HCT116 (cell line): ENCODE measurements at regions not wholly inside any gene's neighbourhood (a gene's known extent, or its start where the extent isn't known, plus 50 kb on each side); places are given as distances from the start of the nearest gene placed in this dataset.

Experiments
- ATAC-seq: fragments of 200-7000 bp; cut with Tn5 transposase; 2 replicates; pipeline ENCODE4 v1.9.1; 2020; ENCODE audit warnings: mild to moderate bottlenecking, moderate library complexity
- BruUV-seq: library from RNA; stranded (reverse); fragments of 400-500 nt; replicated peaks from 2 replicates; lab custom pipeline; 2021; lab: Mats Ljungman, UMichigan
- CTCF ChIA-PET: fragments of 300-600 bp; sonication (Branson Sonifier 250); formaldehyde crosslinking; loops from one replicate; lab custom pipeline; 2021; ENCODE audit warnings: antibody characterized with exemption; lab: Charles Lee
- POLR2A ChIA-PET: fragments of 300-600, 350-600 bp; sonication (Branson Sonifier 250); formaldehyde crosslinking; loops from one replicate; lab custom pipeline; 2021; ENCODE audit warnings: antibody characterized with exemption; lab: Charles Lee
- RAD21 ChIA-PET, 2 experiments: fragments of 300-600 bp; sonication (Branson Sonifier 250); formaldehyde crosslinking; loops; one replicate each; lab custom pipeline; 2023; ENCODE audit warnings: low total read pairs in 2 of 2; ENCODE audit not compliant: uncharacterized antibody in 2 of 2, unreplicated experiment in 2 of 2, low non-redundant PET in 1 of 2; lab: Charles Lee
- DNase-seq: peaks from one replicate; pipeline ENCODE4 v3.0.0-alpha.2; 2010; ENCODE audit warnings: low read depth, low spot score
- H2AFZ ChIP-seq: fragments of 200-600 bp; shearing (Covaris generic), sonication (generic); 2 replicates; pipeline ENCODE4 v1.6.1; 2017; ENCODE audit warnings: low read depth, mixed run types, mixed read lengths, antibody characterized with exemption, low read length; ENCODE audit not compliant: poor library complexity, severe bottlenecking
- H3K27ac ChIP-seq: 2 replicates; pipeline ENCODE4 v1.5.1; 2012; ENCODE audit warnings: low read depth, low read length
- H3K27me3 ChIP-seq: fragments of 200-600 bp; sonication (generic); 2 replicates; pipeline ENCODE4 v1.6.1; 2016; ENCODE audit warnings: mixed run types, low read length, mixed read lengths; ENCODE audit not compliant: insufficient read depth
- H3K36me3 ChIP-seq, 2 experiments: fragments of 200-500 bp in 1 of 2; fragments of 200-600 bp in 1 of 2; sonication (Bioruptor generic) in 1 of 2; sonication (generic) in 1 of 2; 2 replicates each; pipeline versions ENCODE4 v1.5.1 to v1.6.1; 2014 to 2016; ENCODE audit warnings: low read length in 2 of 2, inconsistent platforms in 1 of 2, mixed read lengths in 1 of 2, mixed run types in 1 of 2; ENCODE audit not compliant: insufficient read depth in 2 of 2, control insufficient read depth in 1 of 2
- H3K4me1 ChIP-seq, 2 experiments: fragments of 200-600 bp in 1 of 2; sonication (generic) in 1 of 2; 2 replicates each; pipeline versions ENCODE4 v1.5.1 to v1.6.1; 2012 to 2017; ENCODE audit warnings: low read length in 2 of 2, inconsistent platforms in 1 of 2, mild to moderate bottlenecking in 1 of 2, mixed read lengths in 1 of 2, mixed run types in 1 of 2, moderate library complexity in 1 of 2; ENCODE audit not compliant: insufficient read depth in 2 of 2, control insufficient read depth in 1 of 2
- H3K4me2 ChIP-seq: fragments of 200-600 bp; sonication (generic); 2 replicates; pipeline ENCODE4 v1.6.1; 2017; ENCODE audit warnings: mixed run types, low read length, mixed read lengths
- H3K4me3 ChIP-seq, 2 experiments: fragments of 200-600 bp in 1 of 2; sonication (generic) in 1 of 2; replicated peaks in 1 of 2; 2 replicates each; pipeline ENCODE4 v1.5.1; 2011 to 2016; ENCODE audit warnings: low read length in 2 of 2, control low read depth in 1 of 2, low read depth in 1 of 2, mild to moderate bottlenecking in 1 of 2, mixed read lengths in 1 of 2, mixed run types in 1 of 2
- H3K79me2 ChIP-seq: fragments of 200-600 bp; sonication (generic); 2 replicates; pipeline ENCODE4 v1.6.1; 2017; ENCODE audit warnings: mild to moderate bottlenecking, mixed run types, low read length, moderate library complexity, mixed read lengths; ENCODE audit not compliant: insufficient read depth
- H3K9ac ChIP-seq: fragments of 200-600 bp; sonication (generic); 2 replicates; pipeline ENCODE4 v1.6.1; 2016; ENCODE audit warnings: low read length, mixed read lengths
- H3K9me2 ChIP-seq: fragments of 200-600 bp; sonication (generic), shearing (Covaris generic); 2 replicates; pipeline ENCODE4 v1.6.1; 2017; ENCODE audit warnings: mixed run types, mild to moderate bottlenecking, moderate library complexity; ENCODE audit not compliant: insufficient read depth
- H3K9me3 ChIP-seq, 2 experiments: fragments of 200-500 bp in 1 of 2; fragments of 200-600 bp in 1 of 2; sonication (Bioruptor generic) in 1 of 2; sonication (generic) in 1 of 2; 2 replicates each; pipeline ENCODE4 v1.6.1; 2014 to 2017; ENCODE audit warnings: low read length in 2 of 2, mixed read lengths in 2 of 2, inconsistent platforms in 1 of 2, low read depth in 1 of 2, mild to moderate bottlenecking in 1 of 2, mixed run types in 1 of 2, moderate library complexity in 1 of 2; ENCODE audit not compliant: control insufficient read depth in 1 of 2, insufficient read depth in 1 of 2
- H4K20me1 ChIP-seq: fragments of 200-600 bp; sonication (generic), shearing (Covaris generic); 2 replicates; pipeline ENCODE4 v1.6.1; 2017; ENCODE audit warnings: mixed run types, mild to moderate bottlenecking, moderate library complexity; ENCODE audit not compliant: insufficient read depth
- CBX3 ChIP-seq: IDR thresholded peaks from 2 replicates; pipeline ENCODE4 v1.6.1; 2012; ENCODE audit warnings: low read depth
- CTCF ChIP-seq, 3 experiments: fragments of 200-600 bp in 1 of 3; sonication (generic) in 1 of 3; IDR thresholded peaks in 2 of 3; conservative IDR thresholded peaks in 1 of 3; 2 replicates each; pipeline ENCODE4 v1.5.1; 2012 to 2017; ENCODE audit warnings: low read depth in 2 of 3, low read length in 2 of 3, antibody characterized with exemption in 1 of 3, borderline replicate concordance in 1 of 3, control low read depth in 1 of 3, mild to moderate bottlenecking in 1 of 3, mixed read lengths in 1 of 3, mixed run types in 1 of 3, moderate library complexity in 1 of 3; ENCODE audit not compliant: insufficient read depth in 1 of 3
- EGR1 ChIP-seq: IDR thresholded peaks from 2 replicates; pipeline ENCODE4 v1.6.1; 2012; ENCODE audit warnings: low read depth
- ELF1 ChIP-seq: IDR thresholded peaks from 2 replicates; pipeline ENCODE4 v1.6.1; 2012; ENCODE audit warnings: low read depth, borderline replicate concordance
- EZH2 ChIP-seq: fragments of 200-600 bp; sonication (generic); IDR thresholded peaks from 2 replicates; pipeline ENCODE4 v1.6.1; 2017; ENCODE audit warnings: antibody characterized with exemption, mixed run types
- EZH2phosphoT487 ChIP-seq: fragments of 200-600 bp; IDR thresholded peaks from 2 replicates; pipeline ENCODE4 v1.6.1; 2018; ENCODE audit warnings: antibody characterized with exemption, borderline replicate concordance
- FOSL1 ChIP-seq: IDR thresholded peaks from 2 replicates; pipeline ENCODE4 v1.6.1; 2012; ENCODE audit warnings: low read depth
- JUND ChIP-seq: IDR thresholded peaks from 2 replicates; pipeline ENCODE4 v1.6.1; 2012
- MAX ChIP-seq: IDR thresholded peaks from 2 replicates; pipeline ENCODE4 v1.6.1; 2012
- POLR2A ChIP-seq: IDR thresholded peaks from 2 replicates; pipeline ENCODE4 v1.7.0; 2011; ENCODE audit warnings: borderline replicate concordance; ENCODE audit not compliant: insufficient read depth, insufficient read length; ENCODE audit errors: extremely low read depth
- REST ChIP-seq: IDR thresholded peaks from 2 replicates; pipeline ENCODE4 v1.6.1; 2012; ENCODE audit warnings: low read depth
- SIN3A ChIP-seq: IDR thresholded peaks from 2 replicates; pipeline ENCODE4 v1.6.1; 2012; ENCODE audit warnings: low read depth
- SP1 ChIP-seq: IDR thresholded peaks from 2 replicates; pipeline ENCODE4 v1.6.1; 2012; ENCODE audit warnings: low read depth
- SRF ChIP-seq: IDR thresholded peaks from 2 replicates; pipeline ENCODE4 v1.6.1; 2012; ENCODE audit warnings: low read depth
- TCF7L2 ChIP-seq: IDR thresholded peaks from 2 replicates; pipeline ENCODE4 v1.7.0; 2011; ENCODE audit warnings: borderline replicate concordance, inconsistent platforms; ENCODE audit not compliant: insufficient read depth, insufficient read length; ENCODE audit errors: extremely low read depth
- YY1 ChIP-seq: IDR thresholded peaks from 2 replicates; pipeline ENCODE4 v1.6.1; 2011; ENCODE audit warnings: low read length, low read depth, moderate library complexity, mild to moderate bottlenecking; ENCODE audit not compliant: insufficient replicate concordance; ENCODE audit errors: extremely low read depth
- ZBTB33 ChIP-seq: IDR thresholded peaks from 2 replicates; pipeline ENCODE4 v1.6.1; 2011; ENCODE audit warnings: mild to moderate bottlenecking, low read length, moderate library complexity; ENCODE audit not compliant: insufficient replicate concordance; ENCODE audit errors: extremely low read depth
- ZFX ChIP-seq: fragments of 450-650 bp; IDR thresholded peaks from 2 replicates; pipeline ENCODE4 v1.6.1; 2017
- ZNF274 ChIP-seq: fragments of 200-500 bp; sonication (Bioruptor generic); IDR thresholded peaks from 2 replicates; pipeline ENCODE4 v1.6.1; 2014; ENCODE audit warnings: mild to moderate bottlenecking, low read depth, low read length, inconsistent platforms
- intact Hi-C: fragments of 100-400 bp; cut with micrococcal nuclease; formaldehyde crosslinking; loops from 2 replicates; pipeline ENCODE4 v1.10.0; 2022

GRCh38 chrX:95629737-95630136 is 1054.9 kb upstream of the DIAPH2 start:
- ATAC-seq (no peak), DNase-seq (no peak)
- Histone ChIP-seq H3K27ac (no peak overlapping the region), H3K4me2 (no peak overlapping the region), H2AFZ (no peak overlapping the region), H3K4me1 (no peaks in the 10 kb centered on the region), H3K9me3 (no peaks in the 10 kb centered on the region), H3K79me2 (no peaks in the 10 kb centered on the region), H4K20me1 (no peaks in the 10 kb centered on the region), H3K9me2 (no peaks in the 10 kb centered on the region), H3K9ac (no peak overlapping the region), H3K36me3 (no peaks in the 10 kb centered on the region), H3K4me3 (no peak overlapping the region), H3K27me3 (no peaks in the 10 kb centered on the region)
- CTCF ChIA-PET, result no interaction called here
- intact Hi-C loops, result no loop called here
- TF ChIP-seq FOSL1, result no peak
- no peak for TF ChIP-seq EZH2phosphoT487
- no peak for TF ChIP-seq ELF1
- no peak for TF ChIP-seq EZH2
- TF ChIP-seq MAX, result no peak
- no peak for TF ChIP-seq JUND
- no peak for TF ChIP-seq SP1
- TF ChIP-seq SIN3A, result no peak
- TF ChIP-seq CTCF (IDR thresholded peaks at IDR 0.05 in 2 of 3, conservative IDR thresholded peaks at IDR 0.05 in 1 of 3; ENCODE audit: borderline replicate concordance in 1 of 3, insufficient read depth in 1 of 3, low read depth in 2 of 3, low read length in 2 of 3), result no peak
- TF ChIP-seq ZFX, result no peak
- TF ChIP-seq CBX3, result no peak
- no peak for TF ChIP-seq SRF
- no peak for TF ChIP-seq EGR1
- TF ChIP-seq REST, result no peak
- no peak for TF ChIP-seq ZNF274
- no peak for TF ChIP-seq TCF7L2
- TF ChIP-seq ZBTB33, result no peak
- no peak for TF ChIP-seq POLR2A
- no peak for TF ChIP-seq YY1
- RAD21 ChIA-PET, result no interaction called here
- POLR2A ChIA-PET, result no interaction called here
- BruUV-seq, result no TSS peak
